ENCODE measurements at regions not wholly inside any gene's neighbourhood (a gene's known extent, or its start where the extent isn't known, plus 50 kb on each side); places are given as distances from the start of the nearest gene placed in this dataset.

DNA sequence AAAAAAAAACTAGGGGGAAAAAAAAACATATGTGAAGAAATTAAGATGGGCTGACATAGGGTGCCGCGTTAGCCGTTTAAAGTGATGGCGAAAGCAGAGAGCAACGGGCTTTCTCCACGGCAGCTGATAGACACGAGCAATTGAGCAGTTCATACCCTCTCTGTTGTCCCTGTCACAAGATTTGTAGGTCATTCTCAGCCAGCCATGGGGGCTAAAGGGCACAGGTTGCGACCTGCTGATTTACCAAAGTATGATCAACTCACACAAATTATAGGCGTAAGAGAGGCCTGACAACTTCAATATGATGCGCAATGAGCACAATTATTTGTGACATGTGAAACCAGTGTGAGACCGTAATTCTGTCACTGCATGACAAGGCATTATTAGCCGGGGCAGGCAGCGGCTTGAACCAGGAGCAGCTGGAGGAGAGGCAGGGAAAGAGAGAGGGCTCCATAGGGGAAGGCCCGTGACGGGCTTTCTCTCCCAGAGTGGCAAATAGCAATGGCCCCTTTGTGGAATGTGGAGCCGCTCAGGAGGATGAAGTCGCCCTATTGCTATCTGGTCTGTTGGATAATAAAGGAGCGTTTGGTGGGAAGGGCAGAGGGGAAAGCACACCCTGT, 195.1 kb upstream of the HABP2 start:
- Mint-ChIP-seq H3K4me3 (no peak overlapping the region), H3K9me3 (no peaks in the 10 kb centered on the region), H3K36me3 (ENCODE audit: low read depth) (no peaks in the 10 kb centered on the region), H3K27ac (no peak overlapping the region), H3K27me3 (peaks cover 52% of the 10 kb centered on the region), H3K4me1 (ENCODE audit: low read depth) (peaks cover 7% of the 10 kb centered on the region)
- intact Hi-C loops (cut with micrococcal nuclease), result no loop called here

DNA sequence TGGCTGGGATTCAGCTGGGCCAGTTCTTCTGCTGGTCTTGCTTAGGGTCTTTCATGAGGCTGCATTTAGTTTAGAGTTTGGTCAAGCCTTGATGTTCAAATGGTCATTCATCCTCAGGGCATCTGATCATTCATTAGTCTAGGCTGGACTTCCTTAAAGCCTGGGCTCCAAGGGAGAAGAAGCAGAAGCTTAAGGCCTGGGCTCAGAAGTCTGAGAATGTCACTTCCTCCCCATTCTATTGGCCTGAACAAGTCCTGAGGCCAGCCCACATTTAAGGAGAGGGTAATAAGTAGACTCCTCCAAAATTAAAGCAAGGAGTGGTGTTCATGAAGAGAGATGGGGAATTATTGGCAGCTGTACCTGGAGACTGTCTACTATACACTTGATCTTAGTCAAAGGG, 193.2 kb upstream of the HABP2 start:
- Mint-ChIP-seq H3K36me3 (ENCODE audit: low read depth) (no peaks in the 10 kb centered on the region), H3K27me3 (peaks cover 44% of the 10 kb centered on the region), H3K4me3 (no peak overlapping the region), H3K9me3 (no peaks in the 10 kb centered on the region), H3K27ac (no peak overlapping the region), H3K4me1 (ENCODE audit: low read depth) (peaks cover 8% of the 10 kb centered on the region)
- intact Hi-C loops (cut with micrococcal nuclease), result loop anchor here (10.0 kb wide), 1 partner anchor 85 kb away; no protein-coding TSS in a partner anchor

DNA sequence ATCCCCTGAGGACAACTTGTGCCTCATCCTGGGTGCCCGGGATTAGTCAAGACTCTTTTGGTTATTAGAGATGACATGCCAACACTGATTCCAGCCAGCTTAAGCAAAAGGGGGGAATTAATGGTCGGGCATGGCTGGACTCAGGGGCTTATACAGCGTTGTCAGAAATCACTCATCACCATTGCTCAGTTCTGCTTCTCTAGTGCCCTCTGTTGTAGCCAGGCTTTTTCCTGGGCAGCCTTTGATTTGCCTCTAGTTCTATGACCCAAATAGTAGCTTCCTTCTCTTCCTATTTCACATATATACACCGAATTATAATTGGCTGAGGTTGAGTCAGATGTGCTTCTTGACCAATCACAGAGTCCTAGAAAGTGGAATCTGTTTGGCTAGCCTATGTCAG, 192.0 kb upstream of the HABP2 start:
- Mint-ChIP-seq H3K36me3 (ENCODE audit: low read depth) (no peaks in the 10 kb centered on the region), H3K4me1 (ENCODE audit: low read depth) (peaks cover 8% of the 10 kb centered on the region), H3K9me3 (peaks cover 5% of the 10 kb centered on the region), H3K4me3 (no peak overlapping the region), H3K27ac (no peak overlapping the region), H3K27me3 (peaks cover 41% of the 10 kb centered on the region)
- intact Hi-C loops (cut with micrococcal nuclease), result loop anchor here (10.0 kb wide), 1 partner anchor 86 kb away; no protein-coding TSS in a partner anchor

DNA sequence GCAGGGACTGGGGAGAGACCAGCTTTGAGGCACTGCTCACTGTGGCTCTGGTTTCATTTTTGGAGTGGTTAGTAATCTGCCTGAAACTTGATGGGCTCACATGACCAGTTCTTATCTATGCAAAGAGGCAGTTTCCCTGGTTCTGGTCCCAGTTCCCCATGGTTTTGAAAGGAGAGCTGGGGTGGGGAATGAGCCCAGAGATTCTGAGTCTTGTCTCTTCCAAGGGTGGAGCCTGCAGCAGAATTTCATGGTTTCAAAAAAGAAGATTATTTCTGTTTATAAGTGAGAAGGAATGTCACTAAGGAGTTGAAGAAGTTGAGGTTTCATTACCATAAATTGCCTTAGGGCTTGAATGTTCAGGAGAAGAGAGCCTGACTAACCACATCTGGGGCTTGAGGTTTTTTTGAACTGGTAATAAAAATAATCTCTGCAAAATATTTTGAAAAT, 190.2 kb upstream of the HABP2 start:
- Mint-ChIP-seq H3K27me3 (peaks cover 35% of the 10 kb centered on the region), H3K27ac (no peak overlapping the region), H3K4me1 (ENCODE audit: low read depth) (peaks cover 8% of the 10 kb centered on the region), H3K9me3 (peaks cover 8% of the 10 kb centered on the region), H3K36me3 (ENCODE audit: low read depth) (no peaks in the 10 kb centered on the region), H3K4me3 (no peak overlapping the region)
- intact Hi-C loops (cut with micrococcal nuclease), result loop anchor here (10.0 kb wide), 1 partner anchor 88 kb away; no protein-coding TSS in a partner anchor

- H3K27ac Mint-ChIP-seq, result no peak overlapping the region
- intact Hi-C loops (cut with micrococcal nuclease), result loop anchor here (10.0 kb wide), 1 partner anchor 89 kb away; no protein-coding TSS in a partner anchor
Observed at GRCh38 chr10:113364227-113364626, 188.6 kb upstream of the HABP2 start.

GRCh38 chr10:113368666-113369364, 184.0 kb upstream of the HABP2 start:
- H3K4me1 Mint-ChIP-seq (ENCODE audit: low read depth), result no peaks in the 10 kb centered on the region
- H3K27ac Mint-ChIP-seq, result no peak overlapping the region
- H3K27me3 Mint-ChIP-seq, result peaks cover 45% of the 10 kb centered on the region
- peaks cover 8% of the 10 kb centered on the region for H3K9me3 Mint-ChIP-seq
- no peak overlapping the region for H3K4me3 Mint-ChIP-seq
- intact Hi-C loops (cut with micrococcal nuclease), result loop anchor here (10.0 kb wide), 1 partner anchor 94 kb away; no protein-coding TSS in a partner anchor
- no peaks in the 10 kb centered on the region for H3K36me3 Mint-ChIP-seq (ENCODE audit: low read depth)

More at GRCh38 chr10:113364227-113364626, 188.6 kb upstream of the HABP2 start:
- H3K4me1 Mint-ChIP-seq (ENCODE audit: low read depth), result peaks cover 8% of the 10 kb centered on the region
- H3K4me3 Mint-ChIP-seq, result no peak overlapping the region
- H3K36me3 Mint-ChIP-seq (ENCODE audit: low read depth), result no peaks in the 10 kb centered on the region
- H3K27me3 Mint-ChIP-seq, result peaks cover 35% of the 10 kb centered on the region
- peaks cover 8% of the 10 kb centered on the region for H3K9me3 Mint-ChIP-seq

DNA sequence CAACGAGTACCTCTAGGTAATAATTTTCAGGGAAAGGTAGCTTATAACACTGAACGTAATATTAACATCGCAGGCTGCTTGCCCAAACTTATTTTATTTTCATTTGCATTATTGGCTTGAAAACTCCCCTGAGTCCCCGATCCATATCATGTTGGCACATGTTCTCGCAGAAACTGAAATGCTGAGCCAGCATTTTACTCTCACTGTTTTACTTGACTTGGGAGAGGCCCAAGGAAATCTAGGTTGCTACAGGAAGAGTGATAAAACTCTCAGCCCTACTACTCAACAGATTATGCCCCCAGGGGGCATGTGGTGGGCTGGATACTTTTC, 183.5 kb upstream of the HABP2 start:
- no peak overlapping the region for H3K4me3 Mint-ChIP-seq
- no peaks in the 10 kb centered on the region for H3K36me3 Mint-ChIP-seq (ENCODE audit: low read depth)
- no peak overlapping the region for H3K27ac Mint-ChIP-seq
- peaks cover 46% of the 10 kb centered on the region for H3K27me3 Mint-ChIP-seq
- no peaks in the 10 kb centered on the region for H3K4me1 Mint-ChIP-seq (ENCODE audit: low read depth)
- intact Hi-C loops (cut with micrococcal nuclease), result loop anchor here (10.0 kb wide), 1 partner anchor 95 kb away; no protein-coding TSS in a partner anchor
- peaks cover 8% of the 10 kb centered on the region for H3K9me3 Mint-ChIP-seq

- H3K36me3 Mint-ChIP-seq (ENCODE audit: low read depth), result no peaks in the 10 kb centered on the region
- H3K4me1 Mint-ChIP-seq (ENCODE audit: low read depth), result peaks cover 16% of the 10 kb centered on the region
- intact Hi-C loops (cut with micrococcal nuclease), result no loop called here
- H3K27me3 Mint-ChIP-seq, result peaks cover 29% of the 10 kb centered on the region
- H3K9me3 Mint-ChIP-seq, result no peaks in the 10 kb centered on the region
- no peak overlapping the region for H3K4me3 Mint-ChIP-seq
- no peak overlapping the region for H3K27ac Mint-ChIP-seq
Observed at GRCh38 chr10:113376428-113376827, 176.4 kb upstream of the HABP2 start.

- Mint-ChIP-seq H3K36me3 (ENCODE audit: low read depth) (no peaks in the 10 kb centered on the region), H3K27me3 (peaks cover 28% of the 10 kb centered on the region)
Observed at GRCh38 chr10:113379091-113379490, 173.8 kb upstream of the HABP2 start.

DNA sequence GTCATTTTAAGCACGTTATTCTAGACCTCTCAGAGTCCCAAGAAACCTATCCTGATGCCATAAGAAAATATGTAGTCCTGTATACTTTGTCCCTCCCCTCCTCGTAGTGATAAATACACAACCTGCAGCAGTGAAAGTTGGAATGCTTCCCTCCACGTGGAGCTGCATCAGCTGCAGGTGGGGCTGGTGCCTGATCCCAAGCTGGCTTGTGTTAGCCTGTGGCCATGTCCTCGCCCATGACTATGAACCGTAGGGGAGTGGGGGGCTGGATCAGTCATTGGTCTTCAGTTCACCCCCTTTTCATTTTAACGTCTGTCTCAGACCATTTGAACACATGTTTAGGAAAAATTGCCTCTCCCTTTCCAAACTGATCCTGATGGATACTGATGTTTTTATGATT, 171.4 kb upstream of the HABP2 start:
- no peaks in the 10 kb centered on the region for H3K9me3 Mint-ChIP-seq
- no peaks in the 10 kb centered on the region for H3K36me3 Mint-ChIP-seq (ENCODE audit: low read depth)
- intact Hi-C loops (cut with micrococcal nuclease), result loop anchor here (5.0 kb wide), 1 partner anchor 244 kb away; no protein-coding TSS in a partner anchor
- H3K4me1 Mint-ChIP-seq (ENCODE audit: low read depth), result peaks cover 38% of the 10 kb centered on the region
- peaks cover 48% of the 10 kb centered on the region for H3K27me3 Mint-ChIP-seq
- no peak overlapping the region for H3K27ac Mint-ChIP-seq
- H3K4me3 Mint-ChIP-seq, result no peak overlapping the region

More at GRCh38 chr10:113379091-113379490, 173.8 kb upstream of the HABP2 start:
- Mint-ChIP-seq H3K4me1 (ENCODE audit: low read depth) (peaks cover 28% of the 10 kb centered on the region), H3K27ac (no peak overlapping the region), H3K9me3 (no peaks in the 10 kb centered on the region), H3K4me3 (no peak overlapping the region)
- intact Hi-C loops (cut with micrococcal nuclease), result no loop called here

DNA sequence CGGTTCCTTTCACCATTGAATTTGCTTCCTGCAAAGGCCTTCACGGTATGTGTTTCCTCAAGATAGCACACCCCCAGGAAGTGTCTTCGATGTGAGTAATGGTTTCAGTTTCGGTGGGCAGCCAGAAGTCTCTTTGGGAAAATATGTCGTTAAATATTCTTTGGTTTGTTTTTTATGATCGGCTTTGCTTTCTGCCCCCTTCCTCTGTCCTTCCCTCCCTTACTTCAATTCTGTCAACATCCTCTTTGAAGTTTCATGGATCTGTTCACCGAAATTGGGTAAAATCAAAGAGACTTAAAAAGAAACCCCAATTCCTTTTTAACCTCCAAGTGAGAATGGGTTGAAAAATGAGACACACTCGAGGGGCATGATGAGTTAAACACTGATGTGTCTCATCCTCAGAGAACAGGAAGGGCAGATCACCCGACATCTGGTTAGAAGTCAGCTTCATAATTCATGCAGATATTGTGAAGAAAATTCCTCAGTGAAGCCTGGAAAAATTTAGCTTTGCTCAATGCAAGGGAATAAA, 170.8 kb upstream of the HABP2 start:
- Mint-ChIP-seq H3K9me3 (no peaks in the 10 kb centered on the region), H3K27ac (peak overlapping the region; percentile 30), H3K36me3 (ENCODE audit: low read depth) (no peaks in the 10 kb centered on the region), H3K4me1 (ENCODE audit: low read depth) (peaks cover 38% of the 10 kb centered on the region), H3K27me3 (peaks cover 54% of the 10 kb centered on the region), H3K4me3 (peak overlapping the region; percentile 56)
- intact Hi-C loops (cut with micrococcal nuclease), result loop anchor here (5.0 kb wide), 1 partner anchor 245 kb away; no protein-coding TSS in a partner anchor

DNA sequence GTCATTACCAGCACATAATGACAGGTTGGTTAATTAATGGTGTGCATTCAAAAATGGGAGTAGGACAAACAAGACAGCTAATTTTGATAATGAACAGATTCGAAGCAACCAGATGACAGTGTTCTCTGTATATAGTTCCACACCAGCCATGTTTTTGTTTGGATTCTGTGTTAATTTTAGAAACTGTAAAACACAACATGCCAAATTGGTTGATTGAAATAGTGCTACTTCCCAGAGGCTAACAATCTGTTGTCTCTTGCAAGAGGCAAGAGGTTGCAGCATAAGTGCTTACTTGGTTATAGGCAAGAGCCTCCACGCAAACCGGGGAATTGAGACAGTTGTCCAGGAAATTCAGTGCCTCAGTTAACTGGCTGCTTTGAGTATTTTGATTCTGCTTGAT, 170.2 kb upstream of the HABP2 start:
- H3K4me3 Mint-ChIP-seq, result no peak overlapping the region
- H3K4me1 Mint-ChIP-seq (ENCODE audit: low read depth), result peaks cover 38% of the 10 kb centered on the region
- H3K27ac Mint-ChIP-seq, result no peak overlapping the region
- H3K9me3 Mint-ChIP-seq, result no peaks in the 10 kb centered on the region
- H3K36me3 Mint-ChIP-seq (ENCODE audit: low read depth), result no peaks in the 10 kb centered on the region
- intact Hi-C loops (cut with micrococcal nuclease), result loop anchor here (5.0 kb wide), 1 partner anchor 245 kb away; no protein-coding TSS in a partner anchor
- H3K27me3 Mint-ChIP-seq, result peaks cover 53% of the 10 kb centered on the region

GRCh38 chr10:113384181-113384580, 168.7 kb upstream of the HABP2 start:
- peaks cover 31% of the 10 kb centered on the region for H3K4me1 Mint-ChIP-seq (ENCODE audit: low read depth)
- no peak overlapping the region for H3K27ac Mint-ChIP-seq
- no peak overlapping the region for H3K4me3 Mint-ChIP-seq
- no peaks in the 10 kb centered on the region for H3K36me3 Mint-ChIP-seq (ENCODE audit: low read depth)
- no peaks in the 10 kb centered on the region for H3K9me3 Mint-ChIP-seq
- H3K27me3 Mint-ChIP-seq, result peaks cover 52% of the 10 kb centered on the region
- intact Hi-C loops (cut with micrococcal nuclease), result loop anchor here (2.0 to 5.0 kb wide), 2 partner anchors 247 to 819 kb away; no protein-coding TSS in a partner anchor

Data from dendritic cell treated with granulocyte-macrophage colony-stimulating factor and Interleukin-4, amounts not matched to agents 40 ng/mL and 50 ng/mL, for 4 days (primary cell).